H1 (cell line): ENCODE measurements at regions not wholly inside any gene's neighbourhood (a gene's known extent, or its start where the extent isn't known, plus 50 kb on each side); places are given as distances from the start of the nearest gene placed in this dataset.

Source experiments
- CTCF ChIA-PET: fragments of 300-600 bp; sonication (Branson Sonifier 250); formaldehyde crosslinking; loops from one replicate; lab custom pipeline; 2021; ENCODE audit not compliant: partially characterized antibody; lab: Charles Lee
- POLR2A ChIA-PET: fragments of 300-600 bp; sonication (Branson Sonifier 250); formaldehyde crosslinking; loops from one replicate; lab custom pipeline; 2021; ENCODE audit warnings: inconsistent platforms; ENCODE audit not compliant: partially characterized antibody; lab: Charles Lee
- DNase-seq, 2 experiments: peaks; one replicate each; pipeline versions ENCODE4 v3.0.0 to v3.0.0-alpha.2; 2010 to 2022; ENCODE audit warnings: low spot score in 2 of 2, low read depth in 1 of 2, mixed read lengths in 1 of 2
- FAIRE-seq: peaks from 2 replicates; lab custom pipeline; 2011; peaks lifted over from hg19 to GRCh38; lab: Jason Lieb, UNC
- H2AFZ ChIP-seq: 2 replicates; pipeline ENCODE4 v1.8.1; 2012; ENCODE audit warnings: low read length, inconsistent platforms
- H2AK5ac ChIP-seq: 2 replicates; pipeline ENCODE4 v1.6.1; 2013; ENCODE audit warnings: low read depth, low read length
- H2BK120ac ChIP-seq: replicated peaks from 2 replicates; pipeline ENCODE3; 2013; ENCODE audit warnings: low read depth, low read length, inconsistent platforms
- H2BK12ac ChIP-seq: 2 replicates; pipeline ENCODE4 v1.6.1; 2013; ENCODE audit warnings: low read depth, low read length
- H2BK15ac ChIP-seq: 2 replicates; pipeline ENCODE4 v1.6.1; 2013; ENCODE audit warnings: low read length
- H2BK20ac ChIP-seq: 2 replicates; pipeline ENCODE4 v1.6.1; 2013; ENCODE audit warnings: low read length
- H2BK5ac ChIP-seq: 2 replicates; pipeline ENCODE4 v1.6.1; 2013; ENCODE audit warnings: low read depth, low read length
- H3K14ac ChIP-seq: 2 replicates; pipeline ENCODE4 v1.6.1; 2013; ENCODE audit warnings: inconsistent platforms; ENCODE audit not compliant: insufficient read length
- H3K18ac ChIP-seq: 2 replicates; pipeline ENCODE4 v1.6.1; 2013; ENCODE audit warnings: low read length; ENCODE audit errors: extremely low read depth
- H3K23ac ChIP-seq: 2 replicates; pipeline ENCODE4 v1.6.1; 2013; ENCODE audit warnings: inconsistent platforms; ENCODE audit not compliant: insufficient read length
- H3K23me2 ChIP-seq: 2 replicates; pipeline ENCODE4 v1.6.1; 2013; ENCODE audit warnings: low read depth, low read length
- H3K27ac ChIP-seq: 2 replicates; pipeline ENCODE4 v1.6.1; 2011; ENCODE audit warnings: low read depth, low read length, inconsistent platforms
- H3K27me3 ChIP-seq, 4 experiments: replicated peaks in 1 of 4; 1 replicate in 1 of 4; 2 replicates in 3 of 4; pipeline versions ENCODE4 v1.6.1 to v1.8.1; 2011 to 2013; ENCODE audit warnings: low read length in 3 of 4, mild to moderate bottlenecking in 3 of 4, inconsistent platforms in 2 of 4, mixed read lengths in 2 of 4, moderate library complexity in 1 of 4; ENCODE audit not compliant: control insufficient read depth in 3 of 4, insufficient read depth in 3 of 4; ENCODE audit errors: extremely low read depth in 1 of 4
- H3K36me3 ChIP-seq, 4 experiments: 2 replicates each; pipeline versions ENCODE4 v1.6.1 to v1.8.1; 2011 to 2013; ENCODE audit warnings: mild to moderate bottlenecking in 4 of 4, low read length in 3 of 4, moderate library complexity in 2 of 4, control low read depth in 1 of 4, inconsistent platforms in 1 of 4; ENCODE audit not compliant: insufficient read depth in 4 of 4, control insufficient read depth in 2 of 4
- H3K4ac ChIP-seq: replicated peaks from 2 replicates; pipeline ENCODE3; 2013; ENCODE audit warnings: low read length, low read depth, mixed read lengths, inconsistent platforms; ENCODE audit not compliant: insufficient read length
- H3K4me1 ChIP-seq, 4 experiments: replicated peaks in 1 of 4; 1 replicate in 1 of 4; 2 replicates in 3 of 4; pipeline versions ENCODE4 v1.6.1 to v1.8.1; 2011 to 2013; ENCODE audit warnings: low read length in 3 of 4, inconsistent platforms in 2 of 4, mixed read lengths in 1 of 4; ENCODE audit not compliant: insufficient read depth in 4 of 4, control insufficient read depth in 3 of 4
- H3K4me2 ChIP-seq, 2 experiments: 2 replicates each; pipeline versions ENCODE4 v1.6.1 to v1.8.1; 2011 to 2013; ENCODE audit warnings: low read depth in 2 of 2, low read length in 2 of 2, control low read depth in 1 of 2, inconsistent platforms in 1 of 2, mild to moderate bottlenecking in 1 of 2; ENCODE audit not compliant: insufficient read depth in 1 of 2
- H3K4me3 ChIP-seq, 4 experiments: fragments of 200-600, 300-600 bp in 1 of 4; sonication (generic), shearing (Covaris generic), sonication (Bioruptor Twin) in 1 of 4; 2 replicates each; pipeline versions ENCODE4 v1.5.1 to v1.8.1; 2011 to 2016; ENCODE audit warnings: low read length in 4 of 4, low read depth in 3 of 4, control low read depth in 2 of 4, inconsistent platforms in 2 of 4, mild to moderate bottlenecking in 2 of 4, mixed read lengths in 1 of 4, moderate library complexity in 1 of 4; ENCODE audit not compliant: insufficient read depth in 2 of 4; ENCODE audit errors: extremely low read depth in 1 of 4
- H3K56ac ChIP-seq: replicated peaks from 2 replicates; pipeline ENCODE3; 2013; ENCODE audit warnings: low read depth, mild to moderate bottlenecking, mixed read lengths, low read length, inconsistent platforms; ENCODE audit not compliant: insufficient read length
- H3K79me1 ChIP-seq: 2 replicates; pipeline ENCODE4 v1.6.1; 2013; ENCODE audit warnings: low read depth, low read length, control low read depth
- H3K79me2 ChIP-seq, 2 experiments: 2 replicates each; pipeline versions ENCODE4 v1.6.1 to v1.8.1; 2012 to 2013; ENCODE audit warnings: low read length in 2 of 2, mild to moderate bottlenecking in 2 of 2, inconsistent platforms in 1 of 2; ENCODE audit not compliant: insufficient read depth in 2 of 2, control insufficient read depth in 1 of 2
- H3K9ac ChIP-seq, 4 experiments: replicated peaks in 1 of 4; 1 replicate in 1 of 4; 2 replicates in 3 of 4; pipeline versions ENCODE4 v1.6.1 to v1.8.1; 2011 to 2013; ENCODE audit warnings: low read depth in 3 of 4, low read length in 3 of 4, control low read depth in 2 of 4, mild to moderate bottlenecking in 2 of 4, moderate library complexity in 2 of 4, inconsistent platforms in 1 of 4; ENCODE audit errors: extremely low read depth in 1 of 4
- H3K9me3 ChIP-seq, 2 experiments: 2 replicates each; pipeline versions ENCODE4 v1.6.1 to v1.8.1; 2012 to 2013; ENCODE audit warnings: mild to moderate bottlenecking in 2 of 2, moderate library complexity in 2 of 2, control low read depth in 1 of 2, inconsistent platforms in 1 of 2, low read depth in 1 of 2, low read length in 1 of 2, mixed read lengths in 1 of 2; ENCODE audit not compliant: insufficient read depth in 2 of 2
- H4K20me1 ChIP-seq, 2 experiments: replicated peaks in 1 of 2; 2 replicates each; pipeline versions ENCODE3 to v1.8.1; 2011 to 2013; ENCODE audit warnings: inconsistent platforms in 2 of 2, low read length in 2 of 2, mild to moderate bottlenecking in 1 of 2; ENCODE audit not compliant: insufficient read depth in 2 of 2, control insufficient read depth in 1 of 2
- H4K5ac ChIP-seq: 2 replicates; pipeline ENCODE4 v1.6.1; 2013; ENCODE audit warnings: low read length, low read depth, mixed read lengths, inconsistent platforms; ENCODE audit not compliant: insufficient read length
- H4K8ac ChIP-seq: 2 replicates; pipeline ENCODE4 v1.8.0; 2013; ENCODE audit warnings: mild to moderate bottlenecking, moderate library complexity, low read length, inconsistent platforms; ENCODE audit not compliant: insufficient read depth; ENCODE audit errors: extremely low read depth
- H4K91ac ChIP-seq: replicated peaks from 2 replicates; pipeline ENCODE3; 2013; ENCODE audit warnings: low read length, mixed read lengths, inconsistent platforms; ENCODE audit not compliant: insufficient read length
- GTF2F1 ChIP-seq: IDR thresholded peaks from 2 replicates; pipeline ENCODE4 v1.6.1; 2012; ENCODE audit warnings: low read depth, low read length, improper control_type of control experiment, borderline replicate concordance
- HDAC6 ChIP-seq: IDR thresholded peaks from one replicate; pipeline ENCODE4 v1.7.1; 2012; ENCODE audit warnings: low read depth, mild to moderate bottlenecking, inconsistent platforms, low read length, moderate library complexity
- KDM5A ChIP-seq: fragments of 200-600 bp; IDR thresholded peaks from 2 replicates; pipeline ENCODE4 v1.7.1; 2012; ENCODE audit warnings: mild to moderate bottlenecking, low read length, inconsistent platforms, mixed read lengths
- PHF8 ChIP-seq: fragments of 200-600 bp; sonication (generic); conservative IDR thresholded peaks from 2 replicates; pipeline ENCODE4 v1.7.1; 2012; ENCODE audit warnings: low read depth, mild to moderate bottlenecking, inconsistent platforms, low read length, moderate library complexity
- POLR2A ChIP-seq, 2 experiments: IDR thresholded peaks; 1 replicate in 1 of 2; 2 replicates in 1 of 2; pipeline ENCODE4 v1.6.1; 2011; ENCODE audit warnings: low read depth in 2 of 2, low read length in 2 of 2, mild to moderate bottlenecking in 2 of 2; ENCODE audit errors: control extremely low read depth in 1 of 2
- RAD21 ChIP-seq, 2 experiments: IDR thresholded peaks in 1 of 2; conservative IDR thresholded peaks in 1 of 2; 2 replicates each; pipeline ENCODE4 v1.6.1; 2011; ENCODE audit warnings: low read depth in 2 of 2, low read length in 2 of 2, improper control_type of control experiment in 1 of 2, inconsistent platforms in 1 of 2, mild to moderate bottlenecking in 1 of 2, moderate library complexity in 1 of 2
- SIX5 ChIP-seq: IDR thresholded peaks from 2 replicates; pipeline ENCODE4 v1.6.1; 2011; ENCODE audit warnings: mild to moderate bottlenecking, low read depth, low read length
- SP4 ChIP-seq: IDR thresholded peaks from 2 replicates; pipeline ENCODE4 v1.6.1; 2012; ENCODE audit warnings: low read length, inconsistent platforms
- TAF7 ChIP-seq: optimal IDR thresholded peaks from 2 replicates; pipeline ENCODE3; 2011; ENCODE audit warnings: low read depth, mild to moderate bottlenecking, inconsistent platforms, low read length, moderate library complexity, borderline replicate concordance
- WGBS, 2 experiments: shearing (Covaris generic) in 1 of 2; methylation state at CpG; one replicate each; pipeline versions ENCODE4 v1.1.6 to v1.1.7; 2013 to 2015; ENCODE audit warnings: low lambda C conversion rate in 2 of 2, mixed read lengths in 2 of 2, inconsistent platforms in 1 of 2, low coverage in 1 of 2, missing lambda C conversion rate in 1 of 2; ENCODE audit not compliant: insufficient replicate concordance in 2 of 2, insufficient coverage in 1 of 2, insufficient read length in 1 of 2; ENCODE audit errors: extremely low coverage in 1 of 2, missing lambda C conversion rate in 1 of 2; 5-methylcytosine and 5-hydroxymethylcytosine counted together

DNA sequence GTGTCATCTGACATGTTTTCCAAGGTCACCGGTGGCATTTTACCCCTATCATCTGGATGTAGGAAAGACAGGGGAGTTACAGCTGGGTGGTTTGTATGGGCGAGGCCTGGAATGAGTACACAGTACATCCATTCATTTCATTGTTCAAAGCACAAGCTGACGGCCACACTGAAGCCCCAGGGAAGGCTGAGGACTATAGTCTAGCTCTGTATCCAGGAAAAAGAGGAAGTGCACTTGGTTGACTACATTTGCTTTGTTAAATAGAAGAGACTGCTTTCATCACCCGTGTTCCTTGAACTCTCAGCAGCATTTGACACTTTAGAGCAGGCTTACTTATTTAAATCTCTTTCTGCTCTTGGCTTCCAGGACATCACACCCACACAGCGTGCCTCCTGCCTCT lies 1041.0 kb upstream of the TENM3 start:
- Histone ChIP-seq H3K4ac (no peak overlapping the region), H3K23me2 (no peaks in the 10 kb centered on the region; the same call in 1 of the 2 replicates), H2BK20ac (no peak overlapping the region), H2AFZ (no peak overlapping the region), H2BK120ac (no peak overlapping the region), H2BK12ac (no peak overlapping the region), H3K18ac (no peak overlapping the region), H2BK5ac (no peak overlapping the region), H3K9me3 (no peaks in the 10 kb centered on the region), H3K79me2 (no peaks in the 10 kb centered on the region), H4K5ac (no peak overlapping the region), H3K56ac (no peak overlapping the region), H3K23ac (no peak overlapping the region), H3K14ac (no peak overlapping the region), H3K27me3 (peaks cover 0 to 1% (median 0%) of the 10 kb centered on the region in 4 experiments; a peak in 1 of 7 replicates), H3K79me1 (no peaks in the 10 kb centered on the region), H4K20me1 (no peaks in the 10 kb centered on the region), H3K4me2 (no peak overlapping the region), H3K4me1 (no peaks in the 10 kb centered on the region), H3K36me3 (no peaks in the 10 kb centered on the region), H4K91ac (no peak overlapping the region), H4K8ac (no peak overlapping the region), H2BK15ac (no peak overlapping the region), H3K9ac (no peak overlapping the region), H2AK5ac (no peak overlapping the region), H3K27ac (no peak overlapping the region), H3K4me3 (no peak overlapping the region)
- POLR2A ChIA-PET, result no interaction called here
- FAIRE-seq (no peak), DNase-seq (no peak)
- CTCF ChIA-PET, result interaction anchor here (1.3 kb wide), 1 partner anchor 59 kb away, joined by 3 read pairs; no protein-coding TSS in a partner anchor
- WGBS, 2 experiments, result 94% methylated on average over 5 of the region's 5 CpGs; no CpG with 5 or more reads in 1 of the 2 experiments
- TF ChIP-seq HDAC6 (no peak), KDM5A (no peak), SP4 (no peak), RAD21 (IDR thresholded peaks at IDR 0.05 in 1 of 2, conservative IDR thresholded peaks at IDR 0.05 in 1 of 2; ENCODE audit: low read depth in 2 of 2, low read length in 2 of 2) (no peak), POLR2A (IDR thresholded peaks at IDR 0.05; ENCODE audit: control extremely low read depth in 1 of 2, low read depth in 2 of 2, low read length in 2 of 2) (no peak), GTF2F1 (no peak), TAF7 (no peak), SIX5 (no peak), PHF8 (no peak)
